Effector memory CD4-positive, alpha-beta T cell (primary cell): ENCODE measurements at regions not wholly inside any gene's neighbourhood (a gene's known extent, or its start where the extent isn't known, plus 50 kb on each side); places are given as distances from the start of the nearest gene placed in this dataset.

Experiments used
- DNase-seq, 3 donors: peaks; one replicate each; pipeline ENCODE4 v3.0.0-alpha.2; 2020
- H3K27ac ChIP-seq: 2 replicates; pipeline ENCODE4 v1.7.0; 2013; ENCODE audit warnings: mild to moderate bottlenecking, low read length, moderate library complexity; ENCODE audit not compliant: insufficient read depth, poor library complexity, severe bottlenecking
- H3K27me3 ChIP-seq: replicated peaks from 2 replicates; pipeline ENCODE4 v1.7.0; 2013; ENCODE audit warnings: mild to moderate bottlenecking, low read length; ENCODE audit not compliant: insufficient read depth, control insufficient read depth, poor library complexity, severe bottlenecking
- H3K36me3 ChIP-seq: 2 replicates; pipeline ENCODE4 v1.7.0; 2013; ENCODE audit warnings: mild to moderate bottlenecking, low read length, moderate library complexity; ENCODE audit not compliant: control insufficient read depth, insufficient read depth
- H3K4me1 ChIP-seq: 2 replicates; pipeline ENCODE4 v1.7.0; 2013; ENCODE audit warnings: low read length, mild to moderate bottlenecking; ENCODE audit not compliant: control insufficient read depth, insufficient read depth, poor library complexity, severe bottlenecking
- H3K4me3 ChIP-seq: 2 replicates; pipeline ENCODE4 v1.7.0; 2013; ENCODE audit warnings: low read length, low read depth, mild to moderate bottlenecking; ENCODE audit not compliant: insufficient read depth, poor library complexity, severe bottlenecking
- H3K9me3 ChIP-seq: 2 replicates; pipeline ENCODE4 v1.7.0; 2013; ENCODE audit warnings: mild to moderate bottlenecking, low read length, moderate library complexity; ENCODE audit not compliant: control insufficient read depth

- Histone ChIP-seq H3K27ac (no peak overlapping the region), H3K27me3 (no peaks in the 10 kb centered on the region), H3K4me1 (peaks cover 5% of the 10 kb centered on the region), H3K9me3 (no peaks in the 10 kb centered on the region), H3K36me3 (no peaks in the 10 kb centered on the region), H3K4me3 (no peak overlapping the region)
- no peak for DNase-seq
Observed at GRCh38 chr10:31742255-31742654, 186.4 kb downstream of the ARHGAP12 start.

DNA sequence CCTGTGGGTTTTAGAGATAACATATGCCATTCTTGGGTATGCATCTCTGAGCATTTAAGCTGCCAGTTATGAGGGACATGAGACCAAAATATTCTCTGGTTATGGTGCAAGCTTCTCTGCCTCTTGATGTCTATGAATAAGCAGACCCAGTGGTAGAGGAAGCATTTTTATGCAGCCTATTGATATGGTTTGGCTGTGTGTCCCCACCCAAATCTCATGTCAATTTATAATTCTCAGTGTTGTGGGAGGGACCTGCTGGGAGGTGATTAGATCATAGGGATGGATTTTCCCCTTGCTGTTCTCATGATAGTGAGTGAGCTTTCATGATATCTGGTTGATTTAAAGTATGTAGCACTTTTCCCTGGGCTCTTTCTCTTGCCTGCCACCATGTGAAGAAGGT, 187.2 kb downstream of the ARHGAP12 start:
- H3K27ac ChIP-seq: no peak overlapping the region
- no peaks in the 10 kb centered on the region for H3K27me3 ChIP-seq
- no peak overlapping the region for H3K4me3 ChIP-seq
- H3K9me3 ChIP-seq: no peaks in the 10 kb centered on the region
- DNase-seq: no peak
- H3K36me3 ChIP-seq: no peaks in the 10 kb centered on the region
- peaks cover 5% of the 10 kb centered on the region for H3K4me1 ChIP-seq

- Histone ChIP-seq H3K9me3 (no peaks in the 10 kb centered on the region), H3K36me3 (no peaks in the 10 kb centered on the region), H3K4me3 (no peak overlapping the region), H3K27me3 (no peaks in the 10 kb centered on the region), H3K27ac (no peak overlapping the region), H3K4me1 (no peaks in the 10 kb centered on the region)
- DNase-seq: no peak
Observed at GRCh38 chr10:31739711-31740110, 188.9 kb downstream of the ARHGAP12 start.

- H3K27me3 ChIP-seq: no peaks in the 10 kb centered on the region
- H3K4me1 ChIP-seq: no peaks in the 10 kb centered on the region
- no peaks in the 10 kb centered on the region for H3K9me3 ChIP-seq
- no peak for DNase-seq
- H3K4me3 ChIP-seq: no peak overlapping the region
- no peaks in the 10 kb centered on the region for H3K36me3 ChIP-seq
- no peak overlapping the region for H3K27ac ChIP-seq
Observed at GRCh38 chr10:31739146-31739545, 189.5 kb downstream of the ARHGAP12 start.

GRCh38 chr10:31731711-31732110, 196.9 kb downstream of the ARHGAP12 start:
- no peak overlapping the region for H3K27ac ChIP-seq
- no peaks in the 10 kb centered on the region for H3K36me3 ChIP-seq
- no peak overlapping the region for H3K4me3 ChIP-seq
- no peaks in the 10 kb centered on the region for H3K27me3 ChIP-seq
- no peaks in the 10 kb centered on the region for H3K4me1 ChIP-seq
- no peaks in the 10 kb centered on the region for H3K9me3 ChIP-seq
- DNase-seq: no peak

- H3K9me3 ChIP-seq: no peaks in the 10 kb centered on the region
- H3K27ac ChIP-seq: no peak overlapping the region
- no peaks in the 10 kb centered on the region for H3K36me3 ChIP-seq
- no peak for DNase-seq
- H3K4me3 ChIP-seq: no peak overlapping the region
- no peaks in the 10 kb centered on the region for H3K27me3 ChIP-seq
- H3K4me1 ChIP-seq: no peaks in the 10 kb centered on the region
Observed at GRCh38 chr10:31730776-31731175, 197.9 kb downstream of the ARHGAP12 start.

- no peak overlapping the region for H3K4me3 ChIP-seq
- H3K9me3 ChIP-seq: no peaks in the 10 kb centered on the region
- no peak overlapping the region for H3K27ac ChIP-seq
- no peak for DNase-seq
- no peaks in the 10 kb centered on the region for H3K36me3 ChIP-seq
- no peaks in the 10 kb centered on the region for H3K27me3 ChIP-seq
- H3K4me1 ChIP-seq: no peaks in the 10 kb centered on the region
Observed at GRCh38 chr10:31728698-31729224, 199.9 kb downstream of the ARHGAP12 start.

- DNase-seq: no peak
- H3K27me3 ChIP-seq: no peaks in the 10 kb centered on the region
- no peaks in the 10 kb centered on the region for H3K36me3 ChIP-seq
- H3K4me3 ChIP-seq: no peak overlapping the region
- H3K4me1 ChIP-seq: no peaks in the 10 kb centered on the region
- no peak overlapping the region for H3K27ac ChIP-seq
- H3K9me3 ChIP-seq: no peaks in the 10 kb centered on the region
Observed at GRCh38 chr10:31725436-31725835, 203.2 kb downstream of the ARHGAP12 start.

DNA sequence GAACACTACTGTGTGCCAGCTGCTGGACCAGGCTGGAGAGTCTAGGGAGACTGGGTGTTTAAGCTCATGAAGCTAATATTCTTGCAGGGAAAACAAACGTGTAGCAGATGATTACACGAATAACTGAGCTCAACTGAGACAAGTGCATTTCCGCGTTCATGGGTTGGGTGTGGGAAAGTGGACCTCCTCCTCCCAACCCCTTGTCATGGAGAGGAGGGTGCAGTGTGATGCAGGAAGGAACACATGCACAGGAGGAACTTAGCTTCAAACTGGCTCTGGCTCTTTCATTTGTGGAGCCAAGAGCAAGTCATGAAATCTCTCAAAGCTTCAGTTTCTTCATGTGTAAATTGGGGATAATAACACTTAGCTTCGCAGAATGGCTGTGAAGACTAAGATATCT, 204.3 kb downstream of the ARHGAP12 start:
- no peak overlapping the region for H3K27ac ChIP-seq

GRCh38 chr10:31723106-31723750, 205.4 kb downstream of the ARHGAP12 start:
- H3K4me3 ChIP-seq: no peak overlapping the region
- no peak for DNase-seq
- H3K9me3 ChIP-seq: no peaks in the 10 kb centered on the region
- no peaks in the 10 kb centered on the region for H3K27me3 ChIP-seq
- no peaks in the 10 kb centered on the region for H3K36me3 ChIP-seq
- no peaks in the 10 kb centered on the region for H3K4me1 ChIP-seq
- no peak overlapping the region for H3K27ac ChIP-seq

More for the DNA sequence above, 204.3 kb downstream of the ARHGAP12 start:
- no peak for DNase-seq
- H3K4me1 ChIP-seq: no peaks in the 10 kb centered on the region
- no peaks in the 10 kb centered on the region for H3K36me3 ChIP-seq
- no peaks in the 10 kb centered on the region for H3K9me3 ChIP-seq
- no peaks in the 10 kb centered on the region for H3K27me3 ChIP-seq
- H3K4me3 ChIP-seq: no peak overlapping the region
